ENCODE measurements at regions not wholly inside any gene's neighbourhood (a gene's known extent, or its start where the extent isn't known, plus 50 kb on each side); places are given as distances from the start of the nearest gene placed in this dataset.

GRCh38 chr11:134779179-134779578 lies 367.1 kb upstream of the B3GAT1 start:
- DNase-seq (ENCODE audit: low read depth in 1 of 2, low spot score in 1 of 2), result no peak
- in situ Hi-C loops (cut with HindIII; ENCODE audit: low pct_unique_long_range_greater_than_20kb, low sequenced_read_pairs), result no loop called here

GRCh38 chr11:134768463-134768862 lies 356.4 kb upstream of the B3GAT1 start:
- in situ Hi-C loops (cut with HindIII; ENCODE audit: low pct_unique_long_range_greater_than_20kb, low sequenced_read_pairs), result no loop called here
- no peak for TF ChIP-seq JUND (IDR thresholded peaks at IDR 0.05; ENCODE audit: low read depth)
- no peak for DNase-seq (ENCODE audit: low read depth in 1 of 2, low spot score in 1 of 2)

More at GRCh38 chr11:134779179-134779578, 367.1 kb upstream of the B3GAT1 start:
- no peak for TF ChIP-seq JUND (IDR thresholded peaks at IDR 0.05; ENCODE audit: low read depth)

- no peak for TF ChIP-seq JUND (IDR thresholded peaks at IDR 0.05; ENCODE audit: low read depth)
- no peak for DNase-seq (ENCODE audit: low read depth in 1 of 2, low spot score in 1 of 2)
- in situ Hi-C loops (cut with HindIII; ENCODE audit: low pct_unique_long_range_greater_than_20kb, low sequenced_read_pairs), result no loop called here
Measured at GRCh38 chr11:134765565-134765964, 353.5 kb upstream of the B3GAT1 start.

GRCh38 chr11:134764966-134765365 lies 352.9 kb upstream of the B3GAT1 start:
- in situ Hi-C loops (cut with HindIII; ENCODE audit: low pct_unique_long_range_greater_than_20kb, low sequenced_read_pairs), result no loop called here

GRCh38 chr11:134764367-134764766 lies 352.3 kb upstream of the B3GAT1 start:
- no peak for TF ChIP-seq JUND (IDR thresholded peaks at IDR 0.05; ENCODE audit: low read depth)
- DNase-seq (ENCODE audit: low read depth in 1 of 2, low spot score in 1 of 2), result no peak
- in situ Hi-C loops (cut with HindIII; ENCODE audit: low pct_unique_long_range_greater_than_20kb, low sequenced_read_pairs), result no loop called here

More at GRCh38 chr11:134764966-134765365, 352.9 kb upstream of the B3GAT1 start:
- TF ChIP-seq JUND (IDR thresholded peaks at IDR 0.05; ENCODE audit: low read depth), result no peak
- no peak for DNase-seq (ENCODE audit: low read depth in 1 of 2, low spot score in 1 of 2)

- no peak for TF ChIP-seq JUND (IDR thresholded peaks at IDR 0.05; ENCODE audit: low read depth)
- DNase-seq (ENCODE audit: low read depth in 1 of 2, low spot score in 1 of 2), result no peak
- in situ Hi-C loops (cut with HindIII; ENCODE audit: low pct_unique_long_range_greater_than_20kb, low sequenced_read_pairs), result no loop called here
Measured at GRCh38 chr11:134763030-134763388, 351.0 kb upstream of the B3GAT1 start.

GRCh38 chr11:134762248-134763029 lies 350.4 kb upstream of the B3GAT1 start:
- no peak for DNase-seq (ENCODE audit: low read depth in 1 of 2, low spot score in 1 of 2)
- TF ChIP-seq JUND (IDR thresholded peaks at IDR 0.05; ENCODE audit: low read depth), result no peak

GRCh38 chr11:134761926-134762247 lies 349.8 kb upstream of the B3GAT1 start:
- no peak for DNase-seq (ENCODE audit: low read depth in 1 of 2, low spot score in 1 of 2)
- in situ Hi-C loops (cut with HindIII; ENCODE audit: low pct_unique_long_range_greater_than_20kb, low sequenced_read_pairs), result no loop called here
- TF ChIP-seq JUND (IDR thresholded peaks at IDR 0.05; ENCODE audit: low read depth), result no peak

More at GRCh38 chr11:134762248-134763029, 350.4 kb upstream of the B3GAT1 start:
- in situ Hi-C loops (cut with HindIII; ENCODE audit: low pct_unique_long_range_greater_than_20kb, low sequenced_read_pairs), result no loop called here

GRCh38 chr11:134761386-134761785 lies 349.3 kb upstream of the B3GAT1 start:
- in situ Hi-C loops (cut with HindIII; ENCODE audit: low pct_unique_long_range_greater_than_20kb, low sequenced_read_pairs), result no loop called here
- DNase-seq (ENCODE audit: low read depth in 1 of 2, low spot score in 1 of 2), result no peak
- no peak for TF ChIP-seq JUND (IDR thresholded peaks at IDR 0.05; ENCODE audit: low read depth)

GRCh38 chr11:134760957-134761356 lies 348.9 kb upstream of the B3GAT1 start:
- in situ Hi-C loops (cut with HindIII; ENCODE audit: low pct_unique_long_range_greater_than_20kb, low sequenced_read_pairs), result no loop called here
- TF ChIP-seq JUND (IDR thresholded peaks at IDR 0.05; ENCODE audit: low read depth), result no peak

GRCh38 chr11:134760299-134760698 lies 348.3 kb upstream of the B3GAT1 start:
- TF ChIP-seq JUND (IDR thresholded peaks at IDR 0.05; ENCODE audit: low read depth), result no peak
- DNase-seq (ENCODE audit: low read depth in 1 of 2, low spot score in 1 of 2), result no peak
- in situ Hi-C loops (cut with HindIII; ENCODE audit: low pct_unique_long_range_greater_than_20kb, low sequenced_read_pairs), result no loop called here

More at GRCh38 chr11:134760957-134761356, 348.9 kb upstream of the B3GAT1 start:
- DNase-seq (ENCODE audit: low read depth in 1 of 2, low spot score in 1 of 2), result no peak

- in situ Hi-C loops (cut with HindIII; ENCODE audit: low pct_unique_long_range_greater_than_20kb, low sequenced_read_pairs), result no loop called here
- no peak for DNase-seq (ENCODE audit: low read depth in 1 of 2, low spot score in 1 of 2)
- no peak for TF ChIP-seq JUND (IDR thresholded peaks at IDR 0.05; ENCODE audit: low read depth)
Measured at GRCh38 chr11:134759855-134760254, 347.8 kb upstream of the B3GAT1 start.

GRCh38 chr11:134759274-134759673 lies 347.2 kb upstream of the B3GAT1 start:
- in situ Hi-C loops (cut with HindIII; ENCODE audit: low pct_unique_long_range_greater_than_20kb, low sequenced_read_pairs), result no loop called here
- DNase-seq (ENCODE audit: low read depth in 1 of 2, low spot score in 1 of 2), result no peak
- no peak for TF ChIP-seq JUND (IDR thresholded peaks at IDR 0.05; ENCODE audit: low read depth)
